ENCODE measurements at regions not wholly inside any gene's neighbourhood (a gene's known extent, or its start where the extent isn't known, plus 50 kb on each side); places are given as distances from the start of the nearest gene placed in this dataset.

DNA sequence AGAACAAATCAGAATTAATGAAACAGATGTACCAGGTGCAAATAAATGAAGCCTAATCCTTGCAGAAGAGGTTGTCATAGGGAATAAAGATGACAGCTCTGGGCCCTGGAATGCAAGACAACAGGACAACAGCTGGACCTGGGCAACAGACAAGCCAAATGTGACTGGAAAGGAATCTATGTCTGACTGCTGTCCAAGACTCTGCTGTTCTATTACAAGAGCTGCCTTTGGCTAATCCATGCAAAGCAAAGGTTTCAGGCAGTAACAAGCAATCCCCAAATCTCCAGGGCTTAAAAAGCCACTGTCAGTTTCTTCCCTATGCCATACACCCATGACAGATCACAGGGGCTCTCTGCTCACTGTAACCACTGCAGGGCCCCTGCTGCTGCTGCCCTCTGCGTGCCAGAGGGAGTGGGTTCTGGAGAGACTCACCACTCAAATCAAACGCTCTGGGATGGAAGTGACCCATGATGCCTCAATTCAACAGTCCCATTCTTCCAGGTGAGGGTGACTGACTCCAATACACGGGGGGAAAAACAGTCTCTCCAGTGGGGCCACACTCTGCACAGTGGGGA is 218.9 kb upstream of the SFSWAP start:
- no peak for DNase-seq
- intact Hi-C loops (cut with DNase I) = no loop called here
- H3K36me3 ChIP-seq (replicated peaks in 1 of 2) = no peaks in the 10 kb centered on the region
- H3K4me1 ChIP-seq (replicated peaks in 1 of 2) = no peaks in the 10 kb centered on the region
- H3K4me3 ChIP-seq = no peak overlapping the region
- no peaks in the 10 kb centered on the region for H3K27me3 ChIP-seq
- no peaks in the 10 kb centered on the region for H3K9me3 ChIP-seq (replicated peaks in 1 of 3)
- TF ChIP-seq, protein P1, sequence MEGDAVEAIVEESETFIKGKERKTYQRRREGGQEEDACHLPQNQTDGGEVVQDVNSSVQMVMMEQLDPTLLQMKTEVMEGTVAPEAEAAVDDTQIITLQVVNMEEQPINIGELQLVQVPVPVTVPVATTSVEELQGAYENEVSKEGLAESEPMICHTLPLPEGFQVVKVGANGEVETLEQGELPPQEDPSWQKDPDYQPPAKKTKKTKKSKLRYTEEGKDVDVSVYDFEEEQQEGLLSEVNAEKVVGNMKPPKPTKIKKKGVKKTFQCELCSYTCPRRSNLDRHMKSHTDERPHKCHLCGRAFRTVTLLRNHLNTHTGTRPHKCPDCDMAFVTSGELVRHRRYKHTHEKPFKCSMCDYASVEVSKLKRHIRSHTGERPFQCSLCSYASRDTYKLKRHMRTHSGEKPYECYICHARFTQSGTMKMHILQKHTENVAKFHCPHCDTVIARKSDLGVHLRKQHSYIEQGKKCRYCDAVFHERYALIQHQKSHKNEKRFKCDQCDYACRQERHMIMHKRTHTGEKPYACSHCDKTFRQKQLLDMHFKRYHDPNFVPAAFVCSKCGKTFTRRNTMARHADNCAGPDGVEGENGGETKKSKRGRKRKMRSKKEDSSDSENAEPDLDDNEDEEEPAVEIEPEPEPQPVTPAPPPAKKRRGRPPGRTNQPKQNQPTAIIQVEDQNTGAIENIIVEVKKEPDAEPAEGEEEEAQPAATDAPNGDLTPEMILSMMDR (IDR thresholded peaks at IDR 0.05) = no peak
- no peak for TF ChIP-seq POLR2A (IDR thresholded peaks at IDR 0.05)
- no peak overlapping the region for H3K27ac ChIP-seq
- WGBS, 4 donors = 58 to 71% (median 69%) methylated on average over 1 to 3 of the region's 3 CpGs

DNA sequence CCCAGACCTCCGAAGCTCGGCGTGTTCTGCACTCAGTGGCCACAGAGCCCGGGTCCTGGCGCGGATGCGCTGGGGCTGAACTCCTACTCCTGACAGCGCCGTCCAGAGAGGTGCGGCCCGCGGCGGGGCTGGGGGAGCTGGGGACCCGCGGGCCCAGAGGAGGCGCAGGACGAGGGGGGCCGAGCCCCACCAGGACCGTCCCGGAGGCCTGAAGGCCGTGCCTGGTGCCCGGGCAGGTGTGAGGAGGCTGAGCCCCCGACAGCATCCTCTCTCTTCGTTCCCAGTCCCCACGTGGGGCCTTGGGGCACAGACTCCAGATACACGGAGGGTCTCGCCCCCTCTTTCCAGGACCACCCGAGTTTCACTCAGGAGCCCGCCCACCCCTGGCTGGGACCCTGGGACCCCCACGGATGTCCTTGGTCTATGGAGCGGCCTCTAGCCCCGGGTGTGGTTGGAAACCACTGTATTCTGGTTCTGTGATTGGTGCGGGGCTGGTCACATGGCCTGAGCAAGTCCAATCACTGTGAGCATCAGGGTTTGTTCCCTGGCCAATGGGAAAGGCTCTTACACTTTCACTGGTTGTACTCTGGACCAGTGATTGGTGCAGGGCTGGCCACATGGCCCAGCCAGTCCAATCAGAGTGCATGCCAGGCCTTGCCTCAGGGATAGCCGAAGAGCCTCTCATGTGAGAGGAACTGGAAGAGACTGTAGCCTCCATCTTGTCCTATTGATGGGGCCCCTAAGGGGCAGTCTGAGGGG is 217.6 kb upstream of the SFSWAP start:
- no peaks in the 10 kb centered on the region for H3K4me1 ChIP-seq (replicated peaks in 1 of 2)
- H3K27ac ChIP-seq = no peak overlapping the region
- no peaks in the 10 kb centered on the region for H3K36me3 ChIP-seq (replicated peaks in 1 of 2)
- TF ChIP-seq, protein P1 (IDR thresholded peaks at IDR 0.05) = no peak
- no peak for TF ChIP-seq POLR2A (IDR thresholded peaks at IDR 0.05)
- H3K4me3 ChIP-seq = no peak overlapping the region
- no peaks in the 10 kb centered on the region for H3K9me3 ChIP-seq (replicated peaks in 1 of 3)
- H3K27me3 ChIP-seq = no peaks in the 10 kb centered on the region
- DNase-seq = peak in 1 of 7 donors; percentile 21
- intact Hi-C loops (cut with DNase I) = no loop called here
- 74 to 77% (median 76%) methylated on average over 7 to 21 of the region's 34 CpGs for WGBS, 4 donors

DNA sequence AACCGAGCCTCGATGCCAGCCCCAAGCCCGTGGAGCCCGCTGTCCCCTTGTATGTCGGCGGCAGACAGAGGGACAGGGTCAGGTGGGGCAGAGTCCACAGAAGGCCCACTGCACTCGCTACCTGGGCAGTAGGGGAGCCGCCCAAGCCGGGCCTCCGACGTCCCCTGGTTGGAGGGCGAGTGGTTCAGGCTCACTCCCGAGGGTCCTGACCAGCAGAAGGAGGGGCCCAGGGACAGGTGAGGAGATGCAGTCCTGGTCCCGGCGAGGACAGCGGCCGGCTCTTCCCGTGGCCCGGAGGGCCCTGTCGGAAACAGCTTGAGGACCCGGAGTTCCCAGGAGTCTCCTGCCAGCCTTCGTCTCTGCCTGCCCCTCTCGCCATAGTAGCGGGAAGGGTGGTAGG is 216.7 kb upstream of the SFSWAP start:
- Histone ChIP-seq H3K4me3 (no peak overlapping the region), H3K27ac (no peak overlapping the region), H3K4me1 (replicated peaks in 1 of 2) (no peaks in the 10 kb centered on the region), H3K9me3 (replicated peaks in 1 of 3) (no peaks in the 10 kb centered on the region), H3K27me3 (no peaks in the 10 kb centered on the region), H3K36me3 (replicated peaks in 1 of 2) (no peaks in the 10 kb centered on the region)
- intact Hi-C loops (cut with DNase I) = no loop called here
- DNase-seq = peak in 1 of 7 donors; percentile 41
- WGBS, 4 donors = 82 to 93% (median 89%) methylated on average over 11 to 24 of the region's 24 CpGs
- TF ChIP-seq, protein P1 (IDR thresholded peaks at IDR 0.05) = no peak
- no peak for TF ChIP-seq POLR2A (IDR thresholded peaks at IDR 0.05)

DNA sequence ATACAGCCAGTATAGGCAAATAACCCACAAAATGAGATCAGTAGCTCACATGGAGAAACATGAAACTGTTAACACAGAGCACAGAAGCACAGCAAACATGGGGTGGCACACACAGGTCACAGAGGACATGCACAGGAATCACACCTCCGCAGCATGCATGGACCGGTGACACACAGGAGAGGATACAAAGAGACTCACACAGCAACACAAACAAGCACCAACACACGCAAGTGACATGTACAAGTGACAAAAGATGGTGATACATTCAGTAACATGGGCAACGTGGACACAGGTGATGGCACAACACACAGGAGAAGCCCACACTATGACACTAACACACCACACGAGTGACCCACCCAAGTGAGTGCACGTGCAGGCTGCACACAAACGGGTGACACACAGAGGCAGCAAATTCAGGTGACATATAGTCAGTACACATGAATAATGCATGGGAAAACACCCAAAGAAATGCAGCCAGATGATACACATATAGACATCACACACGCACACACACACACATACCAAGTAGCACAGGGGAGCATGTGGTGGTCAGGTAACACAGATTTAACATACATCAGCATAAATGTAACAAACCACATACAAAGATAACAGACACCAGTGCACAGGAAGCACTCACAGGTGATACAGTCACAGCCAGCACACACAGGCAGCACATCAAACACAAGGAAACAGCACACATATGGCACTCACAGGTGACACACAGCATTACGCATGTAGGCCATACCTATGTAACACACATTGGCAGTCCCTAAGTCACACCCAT is 216.0 kb upstream of the SFSWAP start:
- H3K27me3 ChIP-seq = no peaks in the 10 kb centered on the region
- no peak for TF ChIP-seq POLR2A (IDR thresholded peaks at IDR 0.05)
- TF ChIP-seq, protein P1 (IDR thresholded peaks at IDR 0.05) = no peak
- H3K36me3 ChIP-seq (replicated peaks in 1 of 2) = no peaks in the 10 kb centered on the region
- no peak overlapping the region for H3K27ac ChIP-seq
- H3K4me3 ChIP-seq = no peak overlapping the region
- DNase-seq = peak in 1 of 7 donors; percentile 34
- WGBS, 4 donors = 77 to 84% (median 80%) methylated on average over 9 of the region's 9 CpGs
- no peaks in the 10 kb centered on the region for H3K4me1 ChIP-seq (replicated peaks in 1 of 2)
- intact Hi-C loops (cut with DNase I) = no loop called here
- H3K9me3 ChIP-seq (replicated peaks in 1 of 3) = no peaks in the 10 kb centered on the region

Measured in adrenal gland (tissue), 9 donors.